ENCODE measurements at regions not wholly inside any gene's neighbourhood (a gene's known extent, or its start where the extent isn't known, plus 50 kb on each side); places are given as distances from the start of the nearest gene placed in this dataset.

DNA sequence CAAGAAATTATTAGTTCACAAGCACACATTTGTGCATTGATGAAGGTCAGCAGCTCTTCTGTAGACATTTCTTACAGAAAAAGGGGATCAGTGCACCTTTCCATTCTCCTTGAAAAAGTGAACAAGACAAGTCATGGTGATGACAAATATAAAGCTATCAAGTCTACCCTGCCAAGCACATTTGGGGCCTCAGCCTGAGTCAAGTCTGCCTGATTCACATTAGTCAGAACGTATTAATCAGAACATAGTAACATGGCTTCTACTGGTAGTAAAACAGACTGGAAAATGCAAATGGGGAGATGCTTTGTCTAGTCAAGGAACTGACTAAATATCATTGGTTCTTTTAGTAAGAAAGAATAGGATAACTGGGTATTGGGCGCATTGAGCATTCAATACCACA is 2305.1 kb downstream of the PCDH7 start:
- no peaks in the 10 kb centered on the region for H3K23me2 ChIP-seq (ENCODE audit: low read depth, low read length)
- peaks cover 0 to 3% (median 0%) of the 10 kb centered on the region in 4 experiments; a peak in 2 of 7 replicates for H3K4me1 ChIP-seq (replicated peaks in 1 of 4; ENCODE audit: control insufficient read depth in 3 of 4, insufficient read depth in 4 of 4, low read length in 3 of 4)
- H3K36me3 ChIP-seq (ENCODE audit: control insufficient read depth in 2 of 4, insufficient read depth in 4 of 4, low read length in 3 of 4): no peaks in the 10 kb centered on the region
- H3K14ac ChIP-seq (ENCODE audit: insufficient read length): no peak overlapping the region
- no peak overlapping the region for H2BK5ac ChIP-seq (ENCODE audit: low read depth, low read length)
- no peak overlapping the region for H4K91ac ChIP-seq (replicated peaks; ENCODE audit: insufficient read length, low read length)
- H2AK5ac ChIP-seq (ENCODE audit: low read depth, low read length): no peak overlapping the region
- no peak overlapping the region for H2BK15ac ChIP-seq (ENCODE audit: low read length)
- no peaks in the 10 kb centered on the region for H3K79me2 ChIP-seq (ENCODE audit: control insufficient read depth in 1 of 2, insufficient read depth in 2 of 2, low read length in 2 of 2)
- TF ChIP-seq GABPA (IDR thresholded peaks at IDR 0.05; ENCODE audit: borderline replicate concordance, insufficient read depth, low read length): no peak
- TF ChIP-seq NRF1 (IDR thresholded peaks at IDR 0.05; ENCODE audit: low read depth, low read length): no peak
- TF ChIP-seq CBX8 (IDR thresholded peaks at IDR 0.05; ENCODE audit: borderline replicate concordance, low read depth, low read length): no peak
- TF ChIP-seq HDAC6 (IDR thresholded peaks at IDR 0.05; ENCODE audit: low read depth, low read length): no peak
- H3K4me2 ChIP-seq (ENCODE audit: insufficient read depth in 1 of 2, low read depth in 2 of 2, low read length in 2 of 2): no peak overlapping the region
- ChIA-PET CTCF (ENCODE audit: partially characterized antibody) (no interaction called here), POLR2A (ENCODE audit: partially characterized antibody) (no interaction called here)
- no peak overlapping the region for H3K27ac ChIP-seq (ENCODE audit: low read depth, low read length)
- no peak for FAIRE-seq
- no peak overlapping the region for H2BK120ac ChIP-seq (replicated peaks; ENCODE audit: low read depth, low read length)
- H2AFZ ChIP-seq (ENCODE audit: low read length): no peak overlapping the region
- no peak overlapping the region for H4K8ac ChIP-seq (ENCODE audit: extremely low read depth, insufficient read depth, low read length)
- H4K5ac ChIP-seq (ENCODE audit: insufficient read length, low read depth, low read length): no peak overlapping the region
- no peak overlapping the region for H3K56ac ChIP-seq (replicated peaks; ENCODE audit: insufficient read length, low read depth, low read length)
- H2BK20ac ChIP-seq (ENCODE audit: low read length): no peak overlapping the region
- H3K9ac ChIP-seq (replicated peaks in 1 of 4; ENCODE audit: extremely low read depth in 1 of 4, low read depth in 3 of 4, low read length in 3 of 4): no peak overlapping the region
- H3K18ac ChIP-seq (ENCODE audit: extremely low read depth, low read length): no peak overlapping the region
- H3K27me3 ChIP-seq (replicated peaks in 1 of 4; ENCODE audit: control insufficient read depth in 3 of 4, extremely low read depth in 1 of 4, insufficient read depth in 3 of 4, low read length in 3 of 4): no peaks in the 10 kb centered on the region
- no peaks in the 10 kb centered on the region for H3K9me3 ChIP-seq (ENCODE audit: insufficient read depth in 2 of 2, low read depth in 1 of 2, low read length in 1 of 2)
- H3K79me1 ChIP-seq (ENCODE audit: low read depth, low read length): no peaks in the 10 kb centered on the region
- no peak overlapping the region for H3K4ac ChIP-seq (replicated peaks; ENCODE audit: insufficient read length, low read depth, low read length)
- no peak overlapping the region for H2BK12ac ChIP-seq (ENCODE audit: low read depth, low read length)
- no peak overlapping the region for H3K23ac ChIP-seq (ENCODE audit: insufficient read length)
- no peak for DNase-seq (ENCODE audit: low read depth in 1 of 2, low spot score in 2 of 2)
- WGBS, 2 experiments (ENCODE audit: extremely low coverage in 1 of 2, insufficient coverage in 1 of 2, insufficient read length in 1 of 2, insufficient replicate concordance in 2 of 2, low coverage in 1 of 2, low lambda C conversion rate in 2 of 2, missing lambda C conversion rate in 1 of 2): 96% methylated on average over 2 of the region's 2 CpGs; no CpG with 5 or more reads in 1 of the 2 experiments
- no peak overlapping the region for H3K4me3 ChIP-seq (ENCODE audit: extremely low read depth in 1 of 4, insufficient read depth in 2 of 4, low read depth in 3 of 4, low read length in 4 of 4)
- no peaks in the 10 kb centered on the region for H4K20me1 ChIP-seq (replicated peaks in 1 of 2; ENCODE audit: control insufficient read depth in 1 of 2, insufficient read depth in 2 of 2, low read length in 2 of 2)
